CD4-positive, alpha-beta T cell (primary cell): ENCODE measurements at regions not wholly inside any gene's neighbourhood (a gene's known extent, or its start where the extent isn't known, plus 50 kb on each side); places are given as distances from the start of the nearest gene placed in this dataset.

Experiments used
- ATAC-seq: fragments of 200-7000 bp; cut with Tn5 transposase; one replicate; pipeline ENCODE4 v1.10.0; 2022; ENCODE audit warnings: mild to moderate bottlenecking; ENCODE audit not compliant: poor library complexity
- CTCF ChIA-PET: fragments of 350-600 bp; sonication (Branson Sonifier 250); formaldehyde crosslinking; loops from one replicate; lab custom pipeline; 2021; ENCODE audit warnings: antibody characterized with exemption, inconsistent platforms; lab: Charles Lee
- POLR2A ChIA-PET: fragments of 350-600 bp; sonication (Branson Sonifier 250); formaldehyde crosslinking; loops from one replicate; lab custom pipeline; 2021; ENCODE audit warnings: antibody characterized with exemption, inconsistent platforms; lab: Charles Lee
- DNase-seq, 14 experiments: peaks; one replicate each; pipeline ENCODE4 v3.0.0-alpha.2; 2013 to 2020; ENCODE audit warnings: mixed read lengths in 2 of 14
- H3K27ac ChIP-seq, 2 donors: one replicate each; pipeline versions ENCODE4 v1.5.1 to v1.7.0; 2013; ENCODE audit warnings: low read length in 2 of 2, low read depth in 1 of 2, mild to moderate bottlenecking in 1 of 2
- H3K27me3 ChIP-seq, 2 experiments: 1 replicate in 1 of 2; 2 replicates in 1 of 2; pipeline versions ENCODE4 v1.6.1 to v1.7.0; 2013; ENCODE audit warnings: low read length in 2 of 2, control low read depth in 1 of 2, mild to moderate bottlenecking in 1 of 2, moderate library complexity in 1 of 2; ENCODE audit not compliant: insufficient read depth in 2 of 2, control insufficient read depth in 1 of 2
- H3K36me3 ChIP-seq: one replicate; pipeline ENCODE4 v1.6.1; 2013; ENCODE audit warnings: low read length, control low read depth; ENCODE audit not compliant: insufficient read depth
- H3K4me1 ChIP-seq: one replicate; pipeline ENCODE4 v1.6.1; 2013; ENCODE audit warnings: low read length, control low read depth; ENCODE audit not compliant: insufficient read depth
- H3K4me3 ChIP-seq: one replicate; pipeline ENCODE4 v1.5.1; 2013; ENCODE audit warnings: mild to moderate bottlenecking, low read length, moderate library complexity
- H3K9me3 ChIP-seq, 2 experiments: 1 replicate in 1 of 2; 2 replicates in 1 of 2; pipeline versions ENCODE4 v1.6.1 to v1.7.0; 2013; ENCODE audit warnings: low read length in 2 of 2, mild to moderate bottlenecking in 2 of 2, control low read depth in 1 of 2, moderate library complexity in 1 of 2; ENCODE audit not compliant: control insufficient read depth in 1 of 2, insufficient read depth in 1 of 2
- H3K27ac Mint-ChIP-seq: one replicate; pipeline ENCODE4 v1.8.0; 2020; ENCODE audit warnings: mixed read lengths
- H3K27me3 Mint-ChIP-seq: one replicate; pipeline ENCODE4 v1.8.0; 2021; ENCODE audit warnings: mixed read lengths
- H3K36me3 Mint-ChIP-seq: one replicate; pipeline ENCODE4 v1.8.0; 2021; ENCODE audit warnings: low read depth, mixed read lengths
- H3K4me1 Mint-ChIP-seq: one replicate; pipeline ENCODE4 v1.8.0; 2021; ENCODE audit warnings: low read depth, mixed read lengths
- H3K4me3 Mint-ChIP-seq: one replicate; pipeline ENCODE4 v1.8.0; 2020; ENCODE audit warnings: mild to moderate bottlenecking, mixed read lengths
- H3K9me3 Mint-ChIP-seq: one replicate; pipeline ENCODE4 v1.8.0; 2020; ENCODE audit warnings: mixed read lengths
- intact Hi-C, 2 experiments: fragments of 100-400 bp; cut with DNase I in 1 of 2; cut with micrococcal nuclease in 1 of 2; formaldehyde crosslinking; loops; one replicate each; pipeline versions ENCODE4 v1.15.1 to v1.9.0; 2023 to 2025; cut with DNase I, micrococcal nuclease
- TF ChIP-seq, protein P1 (sequence below): fragments of 200-600 bp; IDR thresholded peaks from one replicate; pipeline ENCODE4 v1.8.0; 2022; ENCODE audit warnings: antibody characterized with exemption, mild to moderate bottlenecking

DNA sequence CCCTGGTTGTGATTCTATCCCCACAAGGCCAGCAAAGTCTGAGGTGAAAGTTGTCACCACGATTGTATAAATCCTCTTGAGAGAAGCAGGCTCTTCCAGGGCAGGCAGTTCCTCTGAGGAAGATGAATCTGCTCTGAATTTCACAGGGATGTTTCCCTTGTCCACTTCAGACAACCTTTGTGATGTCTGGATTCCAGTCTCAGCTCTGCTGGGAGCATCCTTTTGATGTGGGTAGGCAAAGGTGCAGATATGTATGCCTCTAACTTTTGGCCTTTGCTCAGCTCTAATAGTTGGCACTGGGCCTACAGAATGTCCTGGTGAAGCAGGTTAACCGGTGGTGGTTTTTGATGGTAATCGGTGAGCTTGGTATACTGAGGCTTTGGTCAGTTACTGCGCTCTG, 50.6 kb upstream of the WDR1 start:
- intact Hi-C loops, result loop anchor here (5.0 to 10.0 kb wide), 2 partner anchors 220 to 238 kb away; no protein-coding TSS in a partner anchor
- DNase-seq, result no peak
- no peak for ATAC-seq
- no peak overlapping the region for H3K27ac Mint-ChIP-seq
- peaks cover 2% of the 10 kb centered on the region for H3K4me1 Mint-ChIP-seq
- ChIA-PET POLR2A (interaction anchor here (1.5 kb wide), 1 partner anchor 49 kb away, joined by 4 read pairs; no protein-coding TSS in a partner anchor), CTCF (no interaction called here)
- no peaks in the 10 kb centered on the region for H3K36me3 ChIP-seq
- H3K27me3 Mint-ChIP-seq, result no peaks in the 10 kb centered on the region
- H3K4me3 Mint-ChIP-seq, result no peak overlapping the region
- no peak overlapping the region for H3K4me3 ChIP-seq
- no peak overlapping the region for H3K27ac ChIP-seq
- H3K9me3 ChIP-seq, result no peaks in the 10 kb centered on the region
- H3K27me3 ChIP-seq, result no peaks in the 10 kb centered on the region
- TF ChIP-seq, protein P1, sequence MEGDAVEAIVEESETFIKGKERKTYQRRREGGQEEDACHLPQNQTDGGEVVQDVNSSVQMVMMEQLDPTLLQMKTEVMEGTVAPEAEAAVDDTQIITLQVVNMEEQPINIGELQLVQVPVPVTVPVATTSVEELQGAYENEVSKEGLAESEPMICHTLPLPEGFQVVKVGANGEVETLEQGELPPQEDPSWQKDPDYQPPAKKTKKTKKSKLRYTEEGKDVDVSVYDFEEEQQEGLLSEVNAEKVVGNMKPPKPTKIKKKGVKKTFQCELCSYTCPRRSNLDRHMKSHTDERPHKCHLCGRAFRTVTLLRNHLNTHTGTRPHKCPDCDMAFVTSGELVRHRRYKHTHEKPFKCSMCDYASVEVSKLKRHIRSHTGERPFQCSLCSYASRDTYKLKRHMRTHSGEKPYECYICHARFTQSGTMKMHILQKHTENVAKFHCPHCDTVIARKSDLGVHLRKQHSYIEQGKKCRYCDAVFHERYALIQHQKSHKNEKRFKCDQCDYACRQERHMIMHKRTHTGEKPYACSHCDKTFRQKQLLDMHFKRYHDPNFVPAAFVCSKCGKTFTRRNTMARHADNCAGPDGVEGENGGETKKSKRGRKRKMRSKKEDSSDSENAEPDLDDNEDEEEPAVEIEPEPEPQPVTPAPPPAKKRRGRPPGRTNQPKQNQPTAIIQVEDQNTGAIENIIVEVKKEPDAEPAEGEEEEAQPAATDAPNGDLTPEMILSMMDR, result no peak
- no peaks in the 10 kb centered on the region for H3K9me3 Mint-ChIP-seq
- no peaks in the 10 kb centered on the region for H3K36me3 Mint-ChIP-seq
- H3K4me1 ChIP-seq, result peaks cover 9% of the 10 kb centered on the region
